ENCODE measurements at regions not wholly inside any gene's neighbourhood (a gene's known extent, or its start where the extent isn't known, plus 50 kb on each side); places are given as distances from the start of the nearest gene placed in this dataset.
"Not testable (repeated sequence)": the region's sequence is repeated elsewhere in the genome, so short reads cannot be mapped to it uniquely, and the experiment has no call there.

GRCh38 chr1:80539298-80539697 lies 1261.4 kb upstream of the ADGRL2 start:
- DNase-seq (ENCODE audit: low spot score); intact Hi-C loops (cut with DNase I); ATAC-seq: not testable (repeated sequence)

GRCh38 chr1:80536461-80536860 lies 1264.3 kb upstream of the ADGRL2 start:
- ATAC-seq: no peak
- intact Hi-C loops (cut with DNase I): no loop called here

GRCh38 chr1:80535466-80535865 lies 1265.3 kb upstream of the ADGRL2 start:
- DNase-seq (ENCODE audit: low spot score): no peak
- no peak for ATAC-seq
- intact Hi-C loops (cut with DNase I): no loop called here

More at GRCh38 chr1:80536461-80536860, 1264.3 kb upstream of the ADGRL2 start:
- no peak for DNase-seq (ENCODE audit: low spot score)

GRCh38 chr1:80534606-80535360 lies 1266.0 kb upstream of the ADGRL2 start:
- intact Hi-C loops (cut with DNase I): no loop called here
- no peak for ATAC-seq

GRCh38 chr1:80533775-80534334 lies 1266.9 kb upstream of the ADGRL2 start:
- ATAC-seq: no peak
- no peak for DNase-seq (ENCODE audit: low spot score)
- intact Hi-C loops (cut with DNase I): no loop called here

More at GRCh38 chr1:80534606-80535360, 1266.0 kb upstream of the ADGRL2 start:
- DNase-seq (ENCODE audit: low spot score): no peak

- intact Hi-C loops (cut with DNase I): no loop called here
- DNase-seq (ENCODE audit: low spot score) (no peak), ATAC-seq (no peak)
Measured at GRCh38 chr1:80533093-80533492, 1267.6 kb upstream of the ADGRL2 start.

- ATAC-seq: no peak
- intact Hi-C loops (cut with DNase I): no loop called here
- no peak for DNase-seq (ENCODE audit: low spot score)
Measured at GRCh38 chr1:80531182-80531581, 1269.6 kb upstream of the ADGRL2 start.

GRCh38 chr1:80529546-80529945 lies 1271.2 kb upstream of the ADGRL2 start:
- ATAC-seq (no peak), DNase-seq (ENCODE audit: low spot score) (no peak)
- intact Hi-C loops (cut with DNase I): no loop called here

GRCh38 chr1:80523861-80524260 lies 1276.9 kb upstream of the ADGRL2 start:
- DNase-seq (ENCODE audit: low spot score): no peak
- intact Hi-C loops (cut with DNase I): no loop called here
- no peak for ATAC-seq

- ATAC-seq; DNase-seq (ENCODE audit: low spot score); intact Hi-C loops (cut with DNase I): not testable (repeated sequence)
Measured at GRCh38 chr1:80523071-80523470, 1277.7 kb upstream of the ADGRL2 start.

- DNase-seq (ENCODE audit: low spot score): no peak
- ATAC-seq: no peak
- intact Hi-C loops (cut with DNase I): no loop called here
Measured at GRCh38 chr1:80520949-80521348, 1279.8 kb upstream of the ADGRL2 start.

GRCh38 chr1:80517062-80517461 lies 1283.7 kb upstream of the ADGRL2 start:
- intact Hi-C loops (cut with DNase I): no loop called here
- ATAC-seq (no peak), DNase-seq (ENCODE audit: low spot score) (no peak)

GRCh38 chr1:80509965-80510522 lies 1290.7 kb upstream of the ADGRL2 start:
- intact Hi-C loops (cut with DNase I): no loop called here
- ATAC-seq (no peak), DNase-seq (ENCODE audit: low spot score) (no peak)

- no peak for DNase-seq (ENCODE audit: low spot score)
- ATAC-seq: no peak
- intact Hi-C loops (cut with DNase I): no loop called here
Measured at GRCh38 chr1:80506216-80506615, 1294.5 kb upstream of the ADGRL2 start.

- DNase-seq (ENCODE audit: low spot score) (no peak), ATAC-seq (no peak)
- intact Hi-C loops (cut with DNase I): no loop called here
Measured at GRCh38 chr1:80498673-80499072, 1302.1 kb upstream of the ADGRL2 start.

- ATAC-seq (no peak), DNase-seq (ENCODE audit: low spot score) (no peak)
- intact Hi-C loops (cut with DNase I): no loop called here
Measured at GRCh38 chr1:80495806-80496205, 1304.9 kb upstream of the ADGRL2 start.

GRCh38 chr1:80472145-80472544 lies 1328.6 kb upstream of the ADGRL2 start:
- ATAC-seq: no peak
- intact Hi-C loops (cut with DNase I): no loop called here
- no peak for DNase-seq (ENCODE audit: low spot score)

GRCh38 chr1:80468356-80468755 lies 1332.4 kb upstream of the ADGRL2 start:
- ATAC-seq: no peak
- intact Hi-C loops (cut with DNase I): no loop called here
- no peak for DNase-seq (ENCODE audit: low spot score)

- DNase-seq (ENCODE audit: low spot score) (no peak), ATAC-seq (peak; percentile 30)
- intact Hi-C loops (cut with DNase I): no loop called here
Measured at GRCh38 chr1:80462006-80462405, 1338.7 kb upstream of the ADGRL2 start.

- DNase-seq (ENCODE audit: low spot score): no peak
- no peak for ATAC-seq
- intact Hi-C loops (cut with DNase I): no loop called here
Measured at GRCh38 chr1:80457409-80457808, 1343.3 kb upstream of the ADGRL2 start.
